ENCODE measurements at regions not wholly inside any gene's neighbourhood (a gene's known extent, or its start where the extent isn't known, plus 50 kb on each side); places are given as distances from the start of the nearest gene placed in this dataset.

GRCh38 chr9:129338724-129339430, 160.8 kb upstream of the IER5L start:
- DNase-seq = no peak

DNA sequence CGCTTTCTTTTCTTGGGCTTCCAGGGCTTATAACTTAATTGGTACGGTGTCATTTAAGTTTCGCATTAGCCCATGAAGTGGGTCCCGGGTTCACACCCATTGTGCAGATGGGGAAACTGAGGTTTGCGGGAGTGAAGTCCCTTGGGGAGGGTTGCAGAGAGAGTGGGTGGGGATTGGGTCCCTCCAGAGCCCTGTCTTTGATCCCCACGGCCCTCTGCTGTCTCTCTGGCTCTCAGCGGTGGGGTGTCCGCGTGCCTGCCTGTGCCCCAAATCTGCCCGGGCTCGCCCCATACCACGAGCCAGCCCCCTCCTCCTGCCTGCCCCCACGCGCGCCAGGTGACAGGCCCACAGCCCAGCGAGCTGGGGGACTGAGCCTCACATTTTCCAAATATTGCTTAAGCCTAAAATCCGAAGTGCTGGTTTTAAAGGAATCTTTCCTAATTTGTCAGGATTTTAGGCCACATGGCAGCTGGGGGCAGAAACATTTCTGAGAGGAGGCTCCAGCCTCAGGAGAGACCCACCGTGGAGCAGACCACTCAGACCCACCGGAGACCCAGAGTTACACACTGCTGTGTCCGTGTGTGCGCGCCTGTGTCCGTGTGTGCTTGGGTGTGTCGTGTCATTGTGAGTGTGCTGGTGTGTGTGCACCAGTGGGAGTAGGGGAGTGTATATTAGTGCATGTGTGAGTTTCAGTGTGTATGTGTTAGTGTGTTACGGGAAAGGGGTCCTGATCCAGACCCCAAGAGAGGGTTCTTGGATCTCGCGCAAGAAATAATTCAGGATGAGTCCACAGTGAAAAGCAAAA, 159.5 kb upstream of the IER5L start:
- no peak for DNase-seq

DNA sequence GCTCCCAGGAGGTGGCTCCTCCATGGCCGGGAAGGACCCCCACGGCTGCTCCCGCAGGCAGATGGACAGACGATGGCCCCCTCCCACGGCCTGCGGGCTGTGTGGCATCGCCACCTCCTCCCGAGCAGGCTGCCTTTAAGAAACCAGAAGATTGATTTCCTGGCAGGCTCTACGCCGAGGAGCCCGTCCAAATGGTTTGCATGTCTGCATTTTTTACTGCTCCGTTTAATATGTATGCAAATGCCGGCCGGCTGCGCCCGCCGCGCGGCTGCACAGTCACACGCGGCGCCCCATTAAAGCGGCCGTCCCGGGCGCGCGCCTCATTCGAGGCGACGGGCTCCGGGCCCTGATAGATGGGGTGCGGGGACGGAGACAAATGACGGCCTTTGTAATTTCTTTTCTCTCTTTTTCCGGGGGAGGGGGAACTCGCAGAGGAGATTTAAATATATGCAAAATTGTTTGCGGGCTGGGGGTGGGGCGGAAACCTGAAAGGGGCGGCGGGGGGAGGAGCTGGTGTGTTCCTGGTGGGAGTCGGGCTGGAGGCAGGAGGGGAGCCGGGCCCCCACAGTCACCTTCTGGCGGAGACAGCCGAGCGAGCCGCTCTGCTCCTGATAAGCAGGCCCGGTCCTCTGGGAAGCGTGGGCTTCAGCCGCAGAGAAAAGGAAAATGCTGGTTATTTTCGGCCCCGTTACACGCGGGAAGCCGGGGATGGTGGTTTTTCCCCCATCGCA, 158.7 kb upstream of the IER5L start:
- DNase-seq = no peak

DNA sequence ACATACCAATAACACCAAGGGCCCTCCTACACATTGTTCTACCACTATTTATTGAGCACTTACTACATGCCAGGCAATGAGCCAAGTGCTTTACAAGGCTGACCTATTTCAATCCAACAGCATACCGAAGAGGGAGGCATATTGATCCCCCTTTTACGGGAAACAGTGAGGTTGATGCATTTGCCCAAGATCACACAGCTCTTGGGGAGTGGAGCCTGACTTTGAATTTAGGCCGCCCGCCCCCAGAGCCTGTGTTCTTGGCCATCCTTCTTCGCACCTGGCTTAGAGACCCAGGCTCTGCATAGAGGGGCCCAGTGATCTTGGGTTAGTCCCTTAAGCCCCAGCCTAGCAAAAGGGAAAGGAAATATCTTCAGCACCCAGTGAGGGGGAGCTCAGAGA, 158.1 kb upstream of the IER5L start:
- no peak for DNase-seq

DNA sequence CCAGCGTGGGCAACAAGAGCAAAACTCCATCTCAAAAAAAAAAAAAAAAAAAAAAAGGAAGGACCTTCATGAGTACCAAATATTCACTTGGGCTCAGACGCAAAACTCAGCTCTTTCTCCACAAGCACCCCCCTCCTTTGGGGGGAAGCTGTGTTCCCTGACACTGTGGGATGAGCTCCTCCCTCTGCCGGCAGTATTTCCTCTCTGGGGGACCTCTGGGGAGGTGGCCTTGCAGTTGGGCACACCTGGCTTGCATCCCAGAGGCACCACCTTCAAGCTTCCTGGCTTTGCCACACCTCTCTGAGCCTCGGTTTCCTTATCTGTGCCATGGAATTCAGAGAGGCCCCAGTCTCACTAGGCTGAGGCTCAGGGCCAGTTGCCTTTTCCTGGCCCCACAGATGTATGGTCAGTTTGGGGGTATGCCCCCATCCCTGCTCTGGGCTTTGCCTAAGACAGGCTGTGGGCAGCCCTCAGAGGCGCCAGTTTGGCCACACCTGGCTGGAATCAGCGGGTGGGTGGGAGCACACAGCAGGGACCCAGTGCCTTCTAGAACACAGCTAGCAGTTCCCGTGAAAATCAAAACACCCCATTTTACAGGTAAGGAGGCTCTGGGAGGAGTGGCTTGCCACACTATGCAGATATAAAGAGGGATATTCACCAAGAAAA, 157.5 kb upstream of the IER5L start:
- no peak for DNase-seq

DNA sequence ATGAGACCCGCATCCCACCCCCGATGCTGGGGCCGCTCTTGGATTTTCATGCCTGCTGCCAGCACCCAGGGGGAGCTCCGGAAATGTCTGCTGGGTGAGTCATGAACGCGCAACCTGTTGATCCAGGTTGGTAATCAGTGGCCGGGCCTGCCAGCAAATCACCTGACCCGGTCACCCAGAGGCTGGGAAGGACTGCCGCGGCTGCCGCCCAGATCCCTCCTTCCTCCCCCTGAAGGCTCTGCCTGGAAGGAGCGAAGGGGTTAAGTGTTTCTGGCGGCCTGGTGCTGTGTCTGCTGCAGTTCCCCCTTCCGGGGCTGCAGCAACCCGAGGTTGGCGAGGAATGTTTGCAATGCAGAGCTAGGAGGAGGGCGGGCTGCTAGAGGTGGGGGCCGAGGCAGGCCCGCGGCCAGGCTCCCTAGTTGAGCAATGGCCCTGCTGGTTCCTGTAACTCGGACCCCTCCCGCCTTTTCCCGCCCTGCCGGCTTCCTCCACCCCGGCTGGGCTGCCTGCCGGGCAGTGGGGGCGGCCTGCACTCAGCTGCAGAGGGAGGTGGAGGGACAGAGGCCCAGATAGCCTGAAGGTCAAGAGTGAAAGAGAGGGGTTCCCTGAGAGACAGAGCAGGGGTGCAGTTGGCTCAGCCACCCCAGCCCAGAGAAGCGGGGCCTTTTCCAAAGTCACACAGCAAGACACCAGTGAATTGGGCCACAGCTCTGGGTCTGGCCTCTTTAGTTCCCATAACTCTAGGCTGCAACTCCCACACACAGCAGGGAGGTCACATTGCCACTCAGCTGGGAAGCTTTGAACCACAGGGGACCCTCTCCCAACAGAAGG, 156.3 kb upstream of the IER5L start:
- DNase-seq = peak; percentile 14

DNA sequence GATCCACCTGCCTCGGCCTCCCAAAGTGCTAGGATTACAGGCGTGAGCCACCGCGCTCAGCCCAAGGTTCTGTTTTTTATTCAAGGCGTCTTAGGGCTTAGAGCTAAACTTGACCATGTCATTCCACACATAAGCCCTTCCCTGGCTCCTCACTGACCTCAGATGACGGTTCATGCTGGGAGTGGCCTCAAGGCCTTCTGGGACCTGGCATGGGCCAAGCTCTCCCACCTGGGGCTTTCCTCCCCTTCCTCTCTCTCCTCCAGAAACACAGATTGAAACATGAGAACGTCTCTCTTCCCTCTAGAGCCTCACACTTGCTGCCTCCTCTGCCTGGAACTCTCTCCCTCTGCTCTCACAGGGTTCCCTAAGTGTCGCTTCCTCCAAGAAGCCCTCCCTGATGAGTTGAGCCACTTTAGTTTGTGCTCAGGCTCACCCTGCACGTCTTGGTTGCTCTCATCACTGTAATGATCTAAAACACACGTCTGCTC, 155.6 kb upstream of the IER5L start:
- DNase-seq = no peak

DNA sequence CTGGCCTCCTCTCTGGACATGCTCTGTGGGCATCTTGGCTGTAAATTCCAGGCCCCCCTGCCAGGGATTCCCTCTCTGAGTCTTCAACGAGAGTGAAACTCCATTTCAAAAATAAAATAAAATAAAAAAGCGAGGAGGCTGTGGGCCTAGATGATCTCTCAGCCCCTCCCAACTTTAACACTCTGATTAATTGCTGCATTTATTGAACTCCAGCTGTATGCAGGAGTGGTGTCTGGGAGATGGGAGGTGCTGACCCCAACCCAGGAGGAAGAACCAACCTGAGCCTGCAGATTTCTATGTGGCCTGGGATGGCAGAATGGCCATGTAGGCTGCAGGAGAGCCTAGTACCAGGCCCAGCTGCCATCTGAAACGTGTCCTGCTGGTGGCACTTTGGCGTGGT, 154.5 kb upstream of the IER5L start:
- no peak for DNase-seq

- no peak for DNase-seq
These were observed 153.9 kb upstream of the IER5L start for GRCh38 chr9:129331772-129332500.

- DNase-seq = no peak
These were observed 153.4 kb upstream of the IER5L start for GRCh38 chr9:129331493-129331765.

GRCh38 chr9:129330711-129331492, 152.8 kb upstream of the IER5L start:
- no peak for DNase-seq

GRCh38 chr9:129328355-129329042, 150.4 kb upstream of the IER5L start:
- no peak for DNase-seq

- DNase-seq = no peak
These were observed 149.7 kb upstream of the IER5L start for GRCh38 chr9:129327552-129328328.

DNA sequence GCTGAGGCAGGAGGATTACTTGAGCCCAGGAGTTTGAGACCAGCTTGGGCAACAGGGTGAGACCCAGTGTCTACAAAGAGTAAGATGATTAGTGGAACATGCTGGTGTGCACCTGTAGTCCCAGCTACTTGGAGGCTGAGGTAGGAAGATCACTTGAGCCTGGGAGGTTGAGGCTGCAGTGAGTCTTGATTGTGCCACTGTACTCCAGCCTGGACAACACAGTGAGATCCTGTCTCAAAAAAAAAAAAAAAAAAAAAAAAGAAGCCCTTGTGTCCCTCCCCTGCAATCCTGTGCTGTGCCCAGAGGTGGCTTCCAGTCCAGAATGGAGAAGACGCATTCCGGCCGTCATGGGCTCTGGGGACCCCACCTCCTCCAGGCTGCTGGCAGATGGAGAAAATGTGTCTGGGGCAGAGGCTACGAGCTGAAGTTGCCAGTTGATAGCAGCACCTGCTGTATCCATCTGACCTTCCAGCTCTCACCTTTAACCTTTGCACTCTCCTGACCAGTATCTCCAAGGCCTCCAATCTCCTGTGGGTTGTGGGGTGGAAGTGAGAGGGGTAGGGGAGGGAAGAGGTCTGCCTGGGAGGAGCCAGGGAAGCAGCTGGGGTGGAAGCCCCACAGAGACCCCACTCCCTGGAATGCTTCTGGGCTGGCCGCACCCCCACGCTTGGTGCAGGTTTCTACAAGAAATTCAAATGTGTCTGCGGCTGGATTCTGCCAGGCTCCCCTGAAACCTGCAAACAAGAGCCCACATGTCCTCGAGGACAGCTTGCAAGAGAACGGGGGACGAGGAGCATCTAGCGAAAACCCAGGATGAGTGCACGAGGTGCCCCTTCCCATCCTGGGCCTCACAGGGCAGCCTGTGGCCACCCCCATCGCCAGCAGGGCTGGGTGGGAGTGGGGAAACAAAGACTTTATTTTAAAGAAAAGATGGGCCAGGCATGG, 148.3 kb upstream of the IER5L start:
- DNase-seq = no peak

DNA sequence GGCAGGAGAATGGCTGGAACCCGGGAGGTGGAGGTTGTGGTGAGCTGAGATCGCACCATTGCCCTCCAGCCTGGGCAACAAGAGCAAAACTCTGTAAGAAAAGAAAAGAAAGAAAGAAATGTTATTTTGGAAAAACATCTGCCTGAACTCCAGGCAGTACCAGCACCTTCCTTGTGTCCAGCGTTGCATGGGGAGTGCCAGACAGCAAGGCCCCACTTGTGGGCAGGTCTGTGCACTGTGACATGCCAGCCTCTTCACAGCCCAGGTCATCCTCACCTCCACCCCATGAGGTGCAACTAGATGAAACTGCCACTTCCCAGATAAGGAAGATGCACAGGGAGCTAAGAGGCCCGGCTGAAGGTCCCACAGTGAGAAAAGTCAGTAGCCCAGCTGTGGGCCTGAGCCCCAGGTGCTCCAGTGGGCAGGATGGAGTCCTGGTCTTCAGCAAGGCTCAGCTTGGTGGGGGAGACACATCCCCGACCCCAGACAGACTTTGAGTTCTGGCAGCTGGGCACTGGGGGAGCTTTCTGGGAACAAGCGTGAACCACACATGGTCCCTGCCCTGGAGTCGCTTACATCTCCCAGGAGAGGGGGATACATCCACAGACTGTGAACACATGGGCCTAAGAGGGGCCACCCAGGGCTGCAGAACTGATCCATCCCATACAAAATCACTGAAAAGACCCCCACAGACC, 146.9 kb upstream of the IER5L start:
- no peak for DNase-seq

DNA sequence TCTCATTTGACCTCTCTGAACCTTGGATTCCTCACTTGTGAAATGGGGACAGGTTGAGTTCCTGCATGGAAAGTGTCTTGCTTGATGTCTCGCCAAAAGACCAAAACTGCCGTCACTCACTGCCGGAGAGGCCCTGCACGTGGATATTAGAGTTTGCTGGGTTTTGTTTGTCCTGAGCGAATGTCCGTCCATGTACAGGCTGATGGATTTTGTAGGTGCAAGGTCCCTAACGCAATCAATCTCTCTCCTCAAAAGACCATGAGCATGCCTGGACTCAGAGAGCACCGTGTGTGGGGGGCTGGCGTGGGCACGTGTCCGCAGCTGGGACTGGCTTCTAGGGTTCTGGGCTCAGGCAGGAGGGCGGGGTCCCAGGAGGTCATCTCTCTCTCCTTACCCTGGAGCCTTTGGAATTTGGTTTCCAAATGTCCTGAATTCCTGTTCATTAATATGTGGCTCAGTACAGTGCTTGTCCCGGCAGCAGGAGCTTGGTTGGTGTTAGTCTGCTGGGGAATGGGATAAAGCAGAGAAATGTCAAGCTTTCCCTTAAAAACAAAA, 146.0 kb upstream of the IER5L start:
- DNase-seq = no peak

GRCh38 chr9:129323376-129323998, 145.4 kb upstream of the IER5L start:
- no peak for DNase-seq
